Cardiac septum (tissue), 1 donor: ENCODE measurements at regions not wholly inside any gene's neighbourhood (a gene's known extent, or its start where the extent isn't known, plus 50 kb on each side); places are given as distances from the start of the nearest gene placed in this dataset.

Source experiments
- DNase-seq: peaks from one replicate; pipeline ENCODE4 v3.0.0-alpha.2; 2020; ENCODE audit warnings: low spot score
- intact Hi-C: fragments of 100-400 bp; cut with DNase I; formaldehyde crosslinking; loops from one replicate; pipeline ENCODE4 v1.14.0; 2022
- donor health status: DM: no; HTN: no; CAD: no.

GRCh38 chr15:91514147-91514546 is 339.4 kb upstream of the SLCO3A1 start:
- intact Hi-C loops = no loop called here

GRCh38 chr15:91515188-91515754 is 338.2 kb upstream of the SLCO3A1 start:
- intact Hi-C loops = no loop called here
- no peak for DNase-seq

More at GRCh38 chr15:91514147-91514546, 339.4 kb upstream of the SLCO3A1 start:
- no peak for DNase-seq

GRCh38 chr15:91516866-91517265 is 336.6 kb upstream of the SLCO3A1 start:
- DNase-seq = no peak
- intact Hi-C loops = no loop called here

GRCh38 chr15:91517491-91518200 is 335.9 kb upstream of the SLCO3A1 start:
- intact Hi-C loops = no loop called here
- DNase-seq = no peak

GRCh38 chr15:91520850-91521249 is 332.7 kb upstream of the SLCO3A1 start:
- DNase-seq = no peak
- intact Hi-C loops = loop anchor here (10.0 kb wide), 1 partner anchor 334 kb away; the partner anchor contains the start of gene SLCO3A1

GRCh38 chr15:91521548-91521947 is 332.0 kb upstream of the SLCO3A1 start:
- intact Hi-C loops = loop anchor here (10.0 kb wide), 1 partner anchor 333 kb away; the partner anchor contains the start of gene SLCO3A1
- no peak for DNase-seq

- intact Hi-C loops = loop anchor here (2.0 to 10.0 kb wide), 2 partner anchors 219 to 333 kb away; partner anchors contain the start of gene SLCO3A1
- DNase-seq = no peak
Measured at GRCh38 chr15:91521996-91522395, 331.5 kb upstream of the SLCO3A1 start.

- intact Hi-C loops = loop anchor here (2.0 to 10.0 kb wide), 2 partner anchors 220 to 332 kb away; partner anchors contain the start of gene SLCO3A1
- no peak for DNase-seq
Measured at GRCh38 chr15:91522605-91523332, 330.7 kb upstream of the SLCO3A1 start.

- intact Hi-C loops = loop anchor here (2.0 to 10.0 kb wide), 2 partner anchors 221 to 331 kb away; partner anchors contain the start of gene SLCO3A1
- no peak for DNase-seq
Measured at GRCh38 chr15:91523596-91523995, 329.9 kb upstream of the SLCO3A1 start.

GRCh38 chr15:91524534-91524933 is 329.0 kb upstream of the SLCO3A1 start:
- DNase-seq = no peak
- intact Hi-C loops = loop anchor here (10.0 kb wide), 1 partner anchor 330 kb away; the partner anchor contains the start of gene SLCO3A1

- intact Hi-C loops = loop anchor here (5.0 to 10.0 kb wide), 2 partner anchors 329 to 557 kb away; partner anchors contain the start of gene SLCO3A1
- DNase-seq = no peak
Measured at GRCh38 chr15:91525751-91526150, 327.8 kb upstream of the SLCO3A1 start.

GRCh38 chr15:91526424-91526823 is 327.1 kb upstream of the SLCO3A1 start:
- intact Hi-C loops = loop anchor here (5.0 to 10.0 kb wide), 2 partner anchors 328 to 556 kb away; partner anchors contain the start of gene SLCO3A1
- no peak for DNase-seq

GRCh38 chr15:91528801-91529200 is 324.7 kb upstream of the SLCO3A1 start:
- DNase-seq = no peak
- intact Hi-C loops = loop anchor here (5.0 to 10.0 kb wide), 2 partner anchors 326 to 554 kb away; partner anchors contain the start of gene SLCO3A1

GRCh38 chr15:91529534-91529933 is 324.0 kb upstream of the SLCO3A1 start:
- intact Hi-C loops = loop anchor here (5.0 to 10.0 kb wide), 2 partner anchors 325 to 553 kb away; partner anchors contain the start of gene SLCO3A1
- no peak for DNase-seq

GRCh38 chr15:91530279-91530678 is 323.2 kb upstream of the SLCO3A1 start:
- DNase-seq = no peak
- intact Hi-C loops = loop anchor here (10.0 kb wide), 1 partner anchor 175 kb away; no protein-coding TSS in a partner anchor

- no peak for DNase-seq
- intact Hi-C loops = loop anchor here (10.0 kb wide), 1 partner anchor 174 kb away; no protein-coding TSS in a partner anchor
Measured at GRCh38 chr15:91530956-91531582, 322.4 kb upstream of the SLCO3A1 start.

- intact Hi-C loops = loop anchor here (10.0 kb wide), 1 partner anchor 171 kb away; no protein-coding TSS in a partner anchor
Measured at GRCh38 chr15:91534235-91534634, 319.3 kb upstream of the SLCO3A1 start.

GRCh38 chr15:91534976-91535375 is 318.5 kb upstream of the SLCO3A1 start:
- no peak for DNase-seq
- intact Hi-C loops = loop anchor here (10.0 kb wide), 1 partner anchor 170 kb away; no protein-coding TSS in a partner anchor

More at GRCh38 chr15:91534235-91534634, 319.3 kb upstream of the SLCO3A1 start:
- no peak for DNase-seq
